K562 (cell line): ENCODE measurements at regions not wholly inside any gene's neighbourhood (a gene's known extent, or its start where the extent isn't known, plus 50 kb on each side); places are given as distances from the start of the nearest gene placed in this dataset.

ENCODE experiments used
- ATAC-seq: fragments of 200-7000 bp; cut with Tn5 transposase; 3 replicates; pipeline ENCODE4 v1.9.1; 2020; ENCODE audit warnings: moderate library complexity
- BruUV-seq: library from RNA; stranded (reverse); fragments of 400-500 nt; replicated peaks from 2 replicates; lab custom pipeline; 2021; lab: Mats Ljungman, UMichigan
- CTCF ChIA-PET: fragments of 300-600 bp; formaldehyde crosslinking; extraction: SDS; loops from one replicate; lab custom pipeline; 2021; ENCODE audit warnings: low intra/inter-chr PET ratio; lab: Yijun Ruan, JAX
- POLR2A ChIA-PET: fragments of 300-600, 350-650 bp; sonication (Branson Sonifier 250); formaldehyde crosslinking; extraction: SDS; loops from one replicate; lab custom pipeline; 2021; ENCODE audit warnings: antibody characterized with exemption, inconsistent platforms; lab: Yijun Ruan, JAX
- DNase-seq, 4 experiments: peaks; one replicate each; pipeline versions ENCODE4 v3.0.0 to v3.0.0-alpha.2; 2011 to 2018; ENCODE audit warnings: low spot score in 3 of 4, mixed read lengths in 3 of 4; ENCODE audit errors: extremely low read depth in 1 of 4
- FAIRE-seq: peaks from 2 replicates; lab custom pipeline; 2011; peaks lifted over from hg19 to GRCh38; lab: Jason Lieb, UNC
- H2AFZ ChIP-seq: 2 replicates; pipeline ENCODE4 v1.6.0; 2011; ENCODE audit warnings: low read depth, low read length, control low read depth, inconsistent platforms
- H3K27ac ChIP-seq: fragments of 200-600 bp; 3 replicates; pipeline ENCODE4 v1.8.0; 2011; ENCODE audit warnings: low read depth, mild to moderate bottlenecking, control low read depth, inconsistent platforms, low read length, moderate library complexity, mixed read lengths; ENCODE audit errors: extremely low read depth
- H3K27me3 ChIP-seq, 2 experiments: fragments of 300-600 bp in 1 of 2; 2 replicates in 1 of 2; 3 replicates in 1 of 2; pipeline versions ENCODE4 v1.6.0 to v1.8.0; 2011; ENCODE audit warnings: inconsistent platforms in 2 of 2, low read length in 2 of 2, mild to moderate bottlenecking in 1 of 2, mixed read lengths in 1 of 2, moderate library complexity in 1 of 2; ENCODE audit not compliant: control insufficient read depth in 2 of 2, insufficient read depth in 2 of 2
- H3K36me3 ChIP-seq: fragments of 300-600 bp; 3 replicates; pipeline ENCODE4 v1.8.0; 2011; ENCODE audit warnings: mild to moderate bottlenecking, low read length, inconsistent platforms; ENCODE audit not compliant: control insufficient read depth, insufficient read depth
- H3K4me1 ChIP-seq, 2 experiments: fragments of 200-600 bp in 1 of 2; replicated peaks in 1 of 2; 2 replicates in 1 of 2; 3 replicates in 1 of 2; pipeline versions ENCODE4 v1.5.1 to v1.8.0; 2011; ENCODE audit warnings: inconsistent platforms in 2 of 2, low read length in 2 of 2, mild to moderate bottlenecking in 1 of 2, mixed read lengths in 1 of 2, moderate library complexity in 1 of 2; ENCODE audit not compliant: control insufficient read depth in 2 of 2, insufficient read depth in 2 of 2
- H3K4me2 ChIP-seq: 2 replicates; pipeline ENCODE4 v1.6.1; 2011; ENCODE audit warnings: low read length, control low read depth, inconsistent platforms, mixed read lengths; ENCODE audit not compliant: insufficient read depth
- H3K4me3 ChIP-seq: fragments of 200-600 bp; sonication (generic), shearing (Covaris generic); 2 replicates; pipeline ENCODE4 v1.5.1; 2016; ENCODE audit warnings: control low read depth, inconsistent platforms
- H3K79me2 ChIP-seq: fragments of 200-600 bp; 3 replicates; pipeline ENCODE4 v1.8.0; 2011; ENCODE audit warnings: low read length, inconsistent platforms; ENCODE audit not compliant: control insufficient read depth, insufficient read depth
- H3K9ac ChIP-seq, 2 experiments: 2 replicates each; pipeline versions ENCODE4 v1.6.0 to v1.6.1; 2011; ENCODE audit warnings: low read depth in 2 of 2, low read length in 2 of 2, control low read depth in 1 of 2, inconsistent platforms in 1 of 2, mild to moderate bottlenecking in 1 of 2, mixed read lengths in 1 of 2; ENCODE audit not compliant: insufficient read depth in 1 of 2
- H3K9me1 ChIP-seq: one replicate; pipeline ENCODE4 v1.6.0; 2011; ENCODE audit warnings: inconsistent platforms, mild to moderate bottlenecking, low read length, moderate library complexity; ENCODE audit not compliant: control insufficient read depth, insufficient read depth
- H3K9me3 ChIP-seq: replicated peaks from 2 replicates; pipeline ENCODE4 v1.5.1; 2011; ENCODE audit warnings: low read depth, low read length, inconsistent platforms; ENCODE audit not compliant: control insufficient read depth, insufficient read depth
- H4K20me1 ChIP-seq: replicated peaks from 2 replicates; pipeline ENCODE4 v1.6.1; 2011; ENCODE audit warnings: low read length, inconsistent platforms, mixed read lengths; ENCODE audit not compliant: control insufficient read depth, insufficient read depth
- PRPF4 ChIP-seq: fragments of 200-400 bp; formaldehyde crosslinking; IDR thresholded peaks from one replicate; pipeline ENCODE4 v1.6.1; 2017; ENCODE audit warnings: low read length, low read depth, mild to moderate bottlenecking; ENCODE audit not compliant: insufficient read depth, poor library complexity, severe bottlenecking
- TAL1 ChIP-seq: fragments of 450-650 bp; IDR thresholded peaks from 2 replicates; pipeline ENCODE4 v1.6.1; 2016; ENCODE audit warnings: mild to moderate bottlenecking
- ZFP36 ChIP-seq: fragments of 150-350 bp; IDR thresholded peaks from 2 replicates; pipeline ENCODE4 v1.6.1; 2018; ENCODE audit warnings: low read length, low read depth; ENCODE audit not compliant: partially characterized antibody
- ZNF41 ChIP-seq: fragments of 250-450 bp; sonication (Bioruptor Pico); conservative IDR thresholded peaks from 2 replicates; pipeline ENCODE4 v1.4.0; 2020; ENCODE audit warnings: mild to moderate bottlenecking
- WGBS: fragments of 100-300 bp; shearing (Covaris generic); methylation state at CpG from one replicate; pipeline ENCODE4 v1.1.6; 2016; ENCODE audit warnings: low coverage, mixed read lengths; ENCODE audit not compliant: insufficient coverage; ENCODE audit errors: missing lambda C conversion rate; 5-methylcytosine and 5-hydroxymethylcytosine counted together
- in situ Hi-C: fragments of 300-500 bp; cut with MboI; formaldehyde crosslinking; loops from 4 replicates; pipeline ENCODE4 v1.15.0; 2018; ENCODE audit warnings: inconsistent platforms, mixed read lengths
- intact Hi-C: fragments of 100-400 bp; cut with micrococcal nuclease; formaldehyde crosslinking; loops from 2 replicates; pipeline ENCODE4 v1.14.2; 2022

DNA sequence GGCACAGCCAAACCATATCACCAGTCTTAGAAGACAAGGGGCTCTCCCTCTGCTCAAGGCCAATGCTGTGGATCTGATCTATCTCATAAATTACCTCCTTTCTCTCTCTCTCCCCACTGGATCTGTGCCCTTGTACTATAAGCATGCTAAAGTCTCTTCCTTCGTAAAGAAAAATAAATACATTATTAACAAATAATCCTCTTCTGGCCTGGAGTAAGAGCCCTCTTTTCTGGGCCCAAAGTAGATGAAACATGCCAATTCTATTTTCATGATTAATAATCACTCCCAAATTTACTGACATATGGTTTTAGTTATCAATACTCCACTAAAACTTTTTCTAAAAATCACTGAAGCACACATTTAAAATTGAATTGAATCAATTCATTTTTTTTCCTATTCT, 889.7 kb downstream of the ADGRL2 start:
- DNase-seq = no peak
- no TSS peak for BruUV-seq
- H3K9me1 ChIP-seq = no peaks in the 10 kb centered on the region
- POLR2A ChIA-PET = no interaction called here
- no peaks in the 10 kb centered on the region for H3K79me2 ChIP-seq
- ATAC-seq = no peak
- no peak overlapping the region for H3K4me2 ChIP-seq
- H3K36me3 ChIP-seq = no peaks in the 10 kb centered on the region
- TF ChIP-seq TAL1 = no peak
- no peak for TF ChIP-seq PRPF4
- TF ChIP-seq, all 486 proteins: peak for 0
- Histone ChIP-seq H3K9me3 (no peaks in the 10 kb centered on the region), H3K9ac (no peak overlapping the region), H3K4me1 (no peaks in the 10 kb centered on the region), H3K27me3 (no peaks in the 10 kb centered on the region), H2AFZ (no peak overlapping the region), H4K20me1 (no peaks in the 10 kb centered on the region), H3K27ac (no peak overlapping the region), H3K4me3 (no peak overlapping the region)
- in situ Hi-C loops (no loop called here), intact Hi-C loops (no loop called here)
- CTCF ChIA-PET = no interaction called here
- no peak for FAIRE-seq
- WGBS = 0% methylated on average over 1 of the region's 1 CpG

DNA sequence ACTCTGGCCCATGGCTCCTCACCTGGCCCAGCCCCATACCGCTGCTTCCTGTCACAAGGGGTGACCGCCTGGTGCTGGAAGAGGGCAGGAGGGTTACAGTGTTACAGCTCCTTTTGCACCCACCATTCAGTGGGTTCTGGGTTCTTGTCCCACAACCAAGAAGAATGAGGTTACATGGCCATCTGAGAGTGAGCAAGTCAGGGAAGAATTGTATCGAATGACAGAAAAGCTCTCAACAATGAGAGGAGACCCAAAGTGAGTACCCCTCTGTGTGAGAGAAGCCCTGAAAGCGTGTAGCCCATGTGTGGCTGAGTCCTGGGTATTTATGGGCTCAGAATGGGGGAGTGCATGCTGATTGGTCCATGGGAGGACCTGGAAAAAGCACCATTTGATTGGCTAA, 888.5 kb downstream of the ADGRL2 start:
- Histone ChIP-seq H3K9me1 (no peaks in the 10 kb centered on the region), H3K9me3 (no peaks in the 10 kb centered on the region), H3K4me1 (no peaks in the 10 kb centered on the region)
- no peak for TF ChIP-seq ZNF41 (CRISPR knock-in tag)
- peak; percentile 34 for TF ChIP-seq ZFP36
- TF ChIP-seq, all 486 proteins: peak for 1
- ChIA-PET CTCF (no interaction called here), POLR2A (no interaction called here)
- BruUV-seq = no TSS peak
- no peak overlapping the region for H2AFZ ChIP-seq
- H4K20me1 ChIP-seq = no peaks in the 10 kb centered on the region
- H3K4me3 ChIP-seq = no peak overlapping the region
- intact Hi-C loops = no loop called here
- H3K36me3 ChIP-seq = no peaks in the 10 kb centered on the region
- WGBS = 0% methylated on average over 4 of the region's 4 CpGs
- FAIRE-seq = no peak
- ATAC-seq = no peak
- in situ Hi-C loops = no loop called here
- H3K79me2 ChIP-seq = no peaks in the 10 kb centered on the region
- H3K9ac ChIP-seq = no peak overlapping the region
- no peak for DNase-seq
- no peak overlapping the region for H3K27ac ChIP-seq
- H3K27me3 ChIP-seq = no peaks in the 10 kb centered on the region
- H3K4me2 ChIP-seq = no peak overlapping the region
